Testis (tissue), 2 donors: ENCODE measurements at regions not wholly inside any gene's neighbourhood (a gene's known extent, or its start where the extent isn't known, plus 50 kb on each side); places are given as distances from the start of the nearest gene placed in this dataset.
"Not testable (repeated sequence)": the region's sequence is repeated elsewhere in the genome, so short reads cannot be mapped to it uniquely, and the experiment has no call there.

Experiments
- DNase-seq: peaks from one replicate; pipeline ENCODE4 v3.0.0-alpha.2; 2019
- H3K27ac ChIP-seq, 2 donors: fragments of 200-600 bp; sonication (generic); one replicate each; pipeline ENCODE4 v1.5.1; 2019
- H3K27me3 ChIP-seq: fragments of 200-600 bp; sonication (generic); one replicate; pipeline ENCODE4 v1.5.1; 2019
- H3K36me3 ChIP-seq: fragments of 200-600 bp; sonication (generic); one replicate; pipeline ENCODE4 v1.5.1; 2017; ENCODE audit warnings: low read depth; ENCODE audit errors: missing control alignments
- H3K4me1 ChIP-seq: fragments of 200-600 bp; sonication (generic); one replicate; pipeline ENCODE4 v1.5.1; 2019
- H3K4me3 ChIP-seq, 2 donors: fragments of 200-600 bp; sonication (generic); one replicate each; pipeline ENCODE4 v1.5.1; 2017 to 2019
- H3K9me3 ChIP-seq: fragments of 200-600 bp; sonication (generic); one replicate; pipeline ENCODE4 v1.5.1; 2017
- CTCF ChIP-seq, 3 experiments: fragments of 450-650 bp in 2 of 3; fragments of 200-600 bp in 1 of 3; sonication (generic) in 1 of 3; IDR thresholded peaks; one replicate each; pipeline ENCODE4 v1.5.1; 2016 to 2019; ENCODE audit warnings: antibody characterized with exemption in 3 of 3, mild to moderate bottlenecking in 2 of 3, moderate library complexity in 1 of 3
- POLR2A ChIP-seq: fragments of 450-650 bp; IDR thresholded peaks from one replicate; pipeline ENCODE4 v1.6.1; 2017; ENCODE audit warnings: antibody characterized with exemption, mild to moderate bottlenecking, moderate library complexity
- WGBS, 2 donors: methylation state at CpG; one replicate each; pipeline ENCODE4 v1.1.5; 2018; 5-methylcytosine and 5-hydroxymethylcytosine counted together
- intact Hi-C: fragments of 100-400 bp; cut with DNase I; formaldehyde crosslinking; loops from one replicate; pipeline ENCODE4 v1.15.1; 2023; ENCODE audit warnings: low total_unique reads

DNA sequence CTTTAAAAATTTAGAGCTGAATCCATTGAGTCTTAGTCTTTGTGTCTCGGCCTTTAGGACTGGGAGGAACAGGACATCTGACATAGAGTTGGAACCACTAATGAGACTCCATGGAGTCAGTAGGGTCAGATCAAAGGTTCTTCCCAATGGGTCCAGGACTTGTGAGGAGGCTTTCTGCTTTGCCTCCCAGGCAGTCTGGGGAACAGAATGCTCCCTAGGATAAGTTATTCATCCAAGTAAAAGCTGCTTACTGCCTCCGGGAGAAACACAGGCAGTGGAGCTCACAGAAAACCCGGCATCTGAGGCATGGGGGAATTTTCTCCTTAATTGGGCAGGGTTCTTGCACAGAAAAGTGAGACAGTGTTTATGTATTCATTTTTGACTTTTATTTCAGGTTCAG is 216.4 kb downstream of the SEC23IP start:
- Histone ChIP-seq H3K4me3 (no peak overlapping the region), H3K36me3 (no peaks in the 10 kb centered on the region), H3K27ac (no peak overlapping the region), H3K4me1 (no peaks in the 10 kb centered on the region), H3K27me3 (no peaks in the 10 kb centered on the region), H3K9me3 (no peaks in the 10 kb centered on the region)
- TF ChIP-seq POLR2A: no peak
- TF ChIP-seq CTCF (IDR thresholded peaks at IDR 0.05): no peak
- no peak for DNase-seq
- intact Hi-C loops: no loop called here
- WGBS, 2 donors: 59 to 67% methylated on average over 3 of the region's 3 CpGs

DNA sequence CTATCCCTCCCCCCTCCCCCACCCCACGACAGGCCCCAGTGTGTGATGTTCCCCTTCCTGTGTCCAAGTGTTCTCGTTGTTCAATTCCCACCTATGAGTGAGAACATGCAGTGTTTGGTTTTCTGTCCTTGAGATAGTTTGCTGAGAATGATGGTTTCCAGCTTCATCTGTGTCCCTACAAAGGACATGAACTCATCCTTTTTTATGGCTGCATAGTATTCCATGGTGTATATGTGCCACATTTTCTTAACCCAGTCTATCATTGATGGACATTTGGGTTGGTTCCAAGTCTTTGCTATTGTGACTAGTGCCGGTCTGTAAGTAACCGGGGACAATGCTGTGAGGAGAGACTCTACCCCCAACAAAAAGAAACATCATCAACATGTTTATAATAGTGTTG is 217.2 kb downstream of the SEC23IP start:
- H3K4me3 ChIP-seq, H3K4me1 ChIP-seq, H3K27ac ChIP-seq, H3K9me3 ChIP-seq, DNase-seq, H3K36me3 ChIP-seq, intact Hi-C loops, H3K27me3 ChIP-seq: not testable (repeated sequence)
- 85 to 100% methylated on average over 2 to 4 of the region's 4 CpGs for WGBS, 2 donors

GRCh38 chr10:120110196-120110595 is 217.7 kb downstream of the SEC23IP start:
- 69 to 73% methylated on average over 1 of the region's 1 CpG for WGBS, 2 donors

GRCh38 chr10:120111628-120112027 is 219.1 kb downstream of the SEC23IP start:
- H3K4me1 ChIP-seq: no peaks in the 10 kb centered on the region
- no peak overlapping the region for H3K4me3 ChIP-seq

More at GRCh38 chr10:120110196-120110595, 217.7 kb downstream of the SEC23IP start:
- H3K4me1 ChIP-seq: no peaks in the 10 kb centered on the region
- H3K27me3 ChIP-seq: no peaks in the 10 kb centered on the region
- no peak overlapping the region for H3K27ac ChIP-seq
- TF ChIP-seq POLR2A (no peak), CTCF (IDR thresholded peaks at IDR 0.05) (no peak)
- H3K9me3 ChIP-seq: no peaks in the 10 kb centered on the region
- no peak overlapping the region for H3K4me3 ChIP-seq
- no peak for DNase-seq
- H3K36me3 ChIP-seq: no peaks in the 10 kb centered on the region
- intact Hi-C loops: no loop called here

DNA sequence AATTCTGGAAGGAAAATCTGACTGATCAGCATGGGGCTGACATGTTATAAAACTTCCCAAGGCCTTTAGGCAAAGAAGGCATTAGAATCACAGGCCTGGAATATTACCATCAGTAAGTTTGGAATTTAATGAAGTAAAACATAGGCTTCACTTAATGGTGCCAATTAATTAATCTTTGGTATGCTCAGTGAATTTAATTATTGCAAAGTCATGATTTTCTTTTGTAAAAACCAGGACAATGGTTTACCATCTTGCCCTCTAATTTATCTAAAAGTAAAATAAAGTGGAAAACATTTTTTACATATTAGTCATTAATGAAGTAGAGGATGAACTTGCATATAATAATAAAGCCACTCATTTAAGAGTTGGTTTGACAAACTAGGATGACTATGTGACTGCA is 220.3 kb downstream of the SEC23IP start:
- intact Hi-C loops: no loop called here
- H3K27me3 ChIP-seq: no peaks in the 10 kb centered on the region
- no peak for DNase-seq
- no peak overlapping the region for H3K4me3 ChIP-seq
- no peak overlapping the region for H3K27ac ChIP-seq
- H3K4me1 ChIP-seq: no peaks in the 10 kb centered on the region
- H3K9me3 ChIP-seq: no peaks in the 10 kb centered on the region
- no peaks in the 10 kb centered on the region for H3K36me3 ChIP-seq
- TF ChIP-seq POLR2A (no peak), CTCF (IDR thresholded peaks at IDR 0.05) (no peak)

More at GRCh38 chr10:120111628-120112027, 219.1 kb downstream of the SEC23IP start:
- WGBS, 2 donors: 66 to 86% methylated on average over 3 of the region's 3 CpGs
- Histone ChIP-seq H3K36me3 (no peaks in the 10 kb centered on the region), H3K9me3 (no peaks in the 10 kb centered on the region), H3K27me3 (no peaks in the 10 kb centered on the region), H3K27ac (no peak overlapping the region)
- intact Hi-C loops: no loop called here
- TF ChIP-seq POLR2A (no peak), CTCF (IDR thresholded peaks at IDR 0.05) (no peak)
- DNase-seq: no peak
